B cell (primary cell): ENCODE measurements at regions not wholly inside any gene's neighbourhood (a gene's known extent, or its start where the extent isn't known, plus 50 kb on each side); places are given as distances from the start of the nearest gene placed in this dataset.

Experiments
- ATAC-seq: fragments of 200-7000 bp; cut with Tn5 transposase; one replicate; pipeline ENCODE4 v1.10.0; 2021; ENCODE audit warnings: low read depth, mild to moderate bottlenecking, moderate number of reproducible peaks, moderate library complexity
- CTCF ChIA-PET: fragments of 350-600 bp; sonication (Branson Sonifier 250); formaldehyde crosslinking; loops from one replicate; lab custom pipeline; 2021; ENCODE audit warnings: antibody characterized with exemption, inconsistent platforms; lab: Charles Lee
- POLR2A ChIA-PET: fragments of 350-600 bp; sonication (Branson Sonifier 250); formaldehyde crosslinking; loops from one replicate; lab custom pipeline; 2021; ENCODE audit warnings: antibody characterized with exemption; lab: Charles Lee
- DNase-seq: peaks from one replicate; pipeline ENCODE4 v3.0.0; 2013
- H2AFZ ChIP-seq: 2 replicates; pipeline ENCODE4 v1.6.1; 2012; ENCODE audit warnings: mild to moderate bottlenecking, low read depth, low read length; ENCODE audit not compliant: insufficient read depth, poor library complexity, severe bottlenecking
- H3K27ac ChIP-seq, 2 donors: 1 replicate in 1 of 2; 2 replicates in 1 of 2; pipeline ENCODE4 v1.5.1; 2012 to 2013; ENCODE audit warnings: low read length in 2 of 2, mild to moderate bottlenecking in 2 of 2, moderate library complexity in 1 of 2
- H3K27me3 ChIP-seq, 4 experiments: fragments of 200-600 bp in 1 of 4; sonication (generic) in 1 of 4; replicated peaks in 1 of 4; 1 replicate in 2 of 4; 2 replicates in 2 of 4; pipeline versions ENCODE4 v1.6.1 to v1.7.0; 2013 to 2016; ENCODE audit warnings: low read length in 3 of 4, mild to moderate bottlenecking in 2 of 4, mixed read lengths in 1 of 4, moderate library complexity in 1 of 4; ENCODE audit not compliant: insufficient read depth in 4 of 4, control insufficient read depth in 3 of 4; ENCODE audit errors: control extremely low read depth in 1 of 4
- H3K36me3 ChIP-seq, 2 experiments: replicated peaks in 1 of 2; 1 replicate in 1 of 2; 2 replicates in 1 of 2; pipeline versions ENCODE4 v1.6.1 to v1.7.1; 2013; ENCODE audit warnings: low read length in 1 of 2; ENCODE audit not compliant: insufficient read depth in 2 of 2, control insufficient read depth in 1 of 2; ENCODE audit errors: control extremely low read depth in 1 of 2, extremely low read depth in 1 of 2
- H3K4me1 ChIP-seq, 2 donors: fragments of 200-600 bp in 1 of 2; sonication (generic) in 1 of 2; 1 replicate in 1 of 2; 2 replicates in 1 of 2; pipeline versions ENCODE4 v1.5.1 to v1.6.1; 2013 to 2017; ENCODE audit warnings: low read length in 2 of 2; ENCODE audit not compliant: control insufficient read depth in 2 of 2, insufficient read depth in 2 of 2
- H3K4me2 ChIP-seq: replicated peaks from 2 replicates; pipeline ENCODE3; 2012; ENCODE audit warnings: mild to moderate bottlenecking, low read depth, low read length; ENCODE audit not compliant: poor library complexity, severe bottlenecking
- H3K4me3 ChIP-seq, 5 experiments: fragments of 200-600 bp in 1 of 5; sonication (generic) in 1 of 5; 1 replicate in 3 of 5; 2 replicates in 2 of 5; pipeline versions ENCODE4 v1.5.1 to v1.7.0; 2011 to 2016; ENCODE audit warnings: low read length in 4 of 5, mild to moderate bottlenecking in 4 of 5, low read depth in 2 of 5, control low read depth in 1 of 5, moderate library complexity in 1 of 5; ENCODE audit not compliant: insufficient read depth in 1 of 5; ENCODE audit errors: control extremely low read depth in 1 of 5, extremely low read depth in 1 of 5
- H3K79me2 ChIP-seq: fragments of 200-600 bp; sonication (generic); one replicate; pipeline ENCODE4 v1.6.0; 2016; ENCODE audit warnings: low read length; ENCODE audit not compliant: control insufficient read depth, insufficient read depth
- H3K9ac ChIP-seq: fragments of 200-600 bp; sonication (generic); 2 replicates; pipeline ENCODE4 v1.6.1; 2017; ENCODE audit warnings: mild to moderate bottlenecking, low read length, moderate library complexity
- H3K9me3 ChIP-seq, 3 donors: one replicate each; pipeline versions ENCODE4 v1.6.1 to v1.7.1; 2013; ENCODE audit warnings: low read length in 2 of 3; ENCODE audit not compliant: control insufficient read depth in 2 of 3, insufficient read depth in 1 of 3; ENCODE audit errors: control extremely low read depth in 1 of 3
- H4K20me1 ChIP-seq: 2 replicates; pipeline ENCODE4 v1.6.0; 2012; ENCODE audit warnings: mild to moderate bottlenecking, low read length; ENCODE audit not compliant: insufficient read depth, control insufficient read depth, poor library complexity, severe bottlenecking
- H3K27ac Mint-ChIP-seq: one replicate; pipeline ENCODE4 v1.8.0; 2021; ENCODE audit warnings: mixed read lengths
- H3K27me3 Mint-ChIP-seq: one replicate; pipeline ENCODE4 v1.8.0; 2021; ENCODE audit warnings: mixed read lengths
- H3K4me1 Mint-ChIP-seq: one replicate; pipeline ENCODE4 v1.8.0; 2021; ENCODE audit warnings: mixed read lengths
- H3K4me3 Mint-ChIP-seq: one replicate; pipeline ENCODE4 v1.8.0; 2021; ENCODE audit warnings: mixed read lengths
- H3K9me3 Mint-ChIP-seq: one replicate; pipeline ENCODE4 v1.8.0; 2022; ENCODE audit warnings: mixed read lengths; ENCODE audit not compliant: insufficient read depth
- EZH2 ChIP-seq: IDR thresholded peaks from 2 replicates; pipeline ENCODE4 v1.6.1; 2012; ENCODE audit warnings: borderline replicate concordance, low read depth, mild to moderate bottlenecking, moderate library complexity, low read length; ENCODE audit not compliant: insufficient read depth, poor library complexity, severe bottlenecking
- WGBS: methylation state at CpG from one replicate; pipeline ENCODE4 v1.1.5; 2013; ENCODE audit warnings: missing lambda C conversion rate; ENCODE audit not compliant: insufficient coverage; 5-methylcytosine and 5-hydroxymethylcytosine counted together
- intact Hi-C: fragments of 100-400 bp; cut with micrococcal nuclease; formaldehyde crosslinking; loops from one replicate; pipeline ENCODE4 v1.10.0; 2022
- TF ChIP-seq, protein P1 (sequence below): fragments of 200-600 bp; IDR thresholded peaks from one replicate; pipeline ENCODE4 v1.8.0; 2022; ENCODE audit warnings: antibody characterized with exemption, mild to moderate bottlenecking

DNA sequence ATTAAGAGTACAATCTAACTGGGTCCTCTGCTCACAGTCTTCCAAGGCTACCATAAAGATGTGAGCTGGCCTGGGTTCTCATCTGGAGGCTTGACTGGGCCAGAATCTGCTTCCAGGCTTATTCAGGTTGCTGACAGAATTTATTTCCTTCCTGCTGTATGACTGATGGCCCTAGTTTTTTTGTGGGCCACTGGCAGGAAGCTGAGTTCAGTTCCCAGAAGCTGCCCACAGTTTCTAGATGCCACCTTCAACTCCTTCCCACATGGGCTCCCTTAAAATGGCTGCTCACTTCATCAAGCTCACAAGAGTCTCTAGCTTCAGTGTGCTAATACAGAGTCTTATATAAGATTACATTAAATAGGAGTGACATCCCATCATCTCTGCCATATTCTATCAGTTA is 121.7 kb upstream of the CAND1 start:
- Histone ChIP-seq H3K4me2 (no peak overlapping the region), H4K20me1 (no peaks in the 10 kb centered on the region), H3K9me3 (no peaks in the 10 kb centered on the region), H3K9ac (no peak overlapping the region), H3K4me3 (no peak overlapping the region), H3K27me3 (peaks cover 0 to 4% (median 0%) of the 10 kb centered on the region in 4 experiments), H3K27ac (no peak overlapping the region), H3K79me2 (no peaks in the 10 kb centered on the region), H3K36me3 (no peaks in the 10 kb centered on the region), H3K4me1 (no peaks in the 10 kb centered on the region), H2AFZ (no peak overlapping the region)
- Mint-ChIP-seq H3K27ac (no peak overlapping the region), H3K27me3 (peaks cover 10% of the 10 kb centered on the region), H3K4me1 (no peaks in the 10 kb centered on the region), H3K4me3 (no peak overlapping the region), H3K9me3 (no peaks in the 10 kb centered on the region)
- DNase-seq (no peak), ATAC-seq (no peak)
- TF ChIP-seq, protein P1, sequence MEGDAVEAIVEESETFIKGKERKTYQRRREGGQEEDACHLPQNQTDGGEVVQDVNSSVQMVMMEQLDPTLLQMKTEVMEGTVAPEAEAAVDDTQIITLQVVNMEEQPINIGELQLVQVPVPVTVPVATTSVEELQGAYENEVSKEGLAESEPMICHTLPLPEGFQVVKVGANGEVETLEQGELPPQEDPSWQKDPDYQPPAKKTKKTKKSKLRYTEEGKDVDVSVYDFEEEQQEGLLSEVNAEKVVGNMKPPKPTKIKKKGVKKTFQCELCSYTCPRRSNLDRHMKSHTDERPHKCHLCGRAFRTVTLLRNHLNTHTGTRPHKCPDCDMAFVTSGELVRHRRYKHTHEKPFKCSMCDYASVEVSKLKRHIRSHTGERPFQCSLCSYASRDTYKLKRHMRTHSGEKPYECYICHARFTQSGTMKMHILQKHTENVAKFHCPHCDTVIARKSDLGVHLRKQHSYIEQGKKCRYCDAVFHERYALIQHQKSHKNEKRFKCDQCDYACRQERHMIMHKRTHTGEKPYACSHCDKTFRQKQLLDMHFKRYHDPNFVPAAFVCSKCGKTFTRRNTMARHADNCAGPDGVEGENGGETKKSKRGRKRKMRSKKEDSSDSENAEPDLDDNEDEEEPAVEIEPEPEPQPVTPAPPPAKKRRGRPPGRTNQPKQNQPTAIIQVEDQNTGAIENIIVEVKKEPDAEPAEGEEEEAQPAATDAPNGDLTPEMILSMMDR, result no peak
- TF ChIP-seq EZH2, result no peak
- ChIA-PET POLR2A (no interaction called here), CTCF (interaction anchor here (1.3 kb wide), 1 partner anchor 14 kb away, joined by 3 read pairs; no protein-coding TSS in a partner anchor)
- intact Hi-C loops, result no loop called here

DNA sequence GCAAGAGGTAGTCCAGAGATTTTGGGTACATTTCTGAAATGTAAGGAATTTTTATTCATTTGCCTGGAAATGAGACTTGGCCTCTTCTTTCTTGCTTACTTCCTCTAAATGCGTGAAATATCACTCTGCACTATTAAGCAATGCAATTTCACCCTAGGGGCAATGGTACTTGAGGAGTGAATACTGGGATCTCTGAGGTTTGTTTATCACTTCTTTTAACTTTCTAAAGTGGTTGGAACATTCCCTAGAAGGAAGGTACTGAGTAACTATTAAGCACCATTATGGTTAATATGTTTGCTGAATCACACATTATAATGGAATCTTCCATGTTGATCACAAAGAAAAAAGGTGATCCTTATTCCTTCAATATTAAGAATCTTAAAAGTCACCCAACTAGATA is 120.9 kb upstream of the CAND1 start:
- intact Hi-C loops, result no loop called here
- Histone ChIP-seq H3K4me3 (no peak overlapping the region), H3K36me3 (no peaks in the 10 kb centered on the region), H3K4me1 (no peaks in the 10 kb centered on the region), H3K9me3 (no peaks in the 10 kb centered on the region), H3K27ac (no peak overlapping the region), H3K27me3 (peaks cover 0 to under 1% (median 0%) of the 10 kb centered on the region in 4 experiments), H3K9ac (no peak overlapping the region), H4K20me1 (no peaks in the 10 kb centered on the region), H3K4me2 (no peak overlapping the region), H3K79me2 (no peaks in the 10 kb centered on the region), H2AFZ (no peak overlapping the region)
- TF ChIP-seq EZH2, result no peak
- DNase-seq, result no peak
- Mint-ChIP-seq H3K27ac (no peak overlapping the region), H3K27me3 (peaks cover 11% of the 10 kb centered on the region), H3K9me3 (no peaks in the 10 kb centered on the region), H3K4me1 (no peaks in the 10 kb centered on the region), H3K4me3 (no peak overlapping the region)
- POLR2A ChIA-PET, result no interaction called here
- ATAC-seq, result no peak
- no CpG with 5 or more reads among the region's 1 CpG for WGBS
- CTCF ChIA-PET, result interaction anchor here (1.3 kb wide), 1 partner anchor 13 kb away, joined by 3 read pairs; no protein-coding TSS in a partner anchor
